H9 (cell line): ENCODE measurements at regions not wholly inside any gene's neighbourhood (a gene's known extent, or its start where the extent isn't known, plus 50 kb on each side); places are given as distances from the start of the nearest gene placed in this dataset.
"Not testable (repeated sequence)": the region's sequence is repeated elsewhere in the genome, so short reads cannot be mapped to it uniquely, and the experiment has no call there.

Experiments used
- DNase-seq: peaks from one replicate; pipeline ENCODE4 v3.0.0-alpha.2; 2017
- H2AFZ ChIP-seq: one replicate; pipeline ENCODE4 v1.6.1; 2013; ENCODE audit warnings: mild to moderate bottlenecking, low read length, control low read depth, moderate library complexity
- H2AK5ac ChIP-seq: 2 replicates; pipeline ENCODE4 v1.6.1; 2013; ENCODE audit warnings: low read length, control low read depth, mixed read lengths; ENCODE audit not compliant: insufficient read length
- H2BK120ac ChIP-seq: one replicate; pipeline ENCODE4 v1.6.1; 2013; ENCODE audit warnings: low read depth, mild to moderate bottlenecking, low read length, control low read depth, inconsistent platforms; ENCODE audit not compliant: poor library complexity, severe bottlenecking
- H2BK12ac ChIP-seq: 2 replicates; pipeline ENCODE4 v1.6.1; 2013; ENCODE audit warnings: low read length, control low read depth, mixed read lengths, low read depth; ENCODE audit not compliant: insufficient read length
- H2BK15ac ChIP-seq: 2 replicates; pipeline ENCODE4 v1.6.1; 2013; ENCODE audit warnings: low read depth, low read length, control low read depth
- H2BK20ac ChIP-seq: one replicate; pipeline ENCODE4 v1.6.1; 2013; ENCODE audit warnings: low read depth, mild to moderate bottlenecking, low read length, control low read depth, inconsistent platforms; ENCODE audit not compliant: poor library complexity, severe bottlenecking
- H2BK5ac ChIP-seq: 2 replicates; pipeline ENCODE4 v1.6.1; 2013; ENCODE audit warnings: low read length, control low read depth, mixed read lengths; ENCODE audit not compliant: insufficient read length
- H3K14ac ChIP-seq: 2 replicates; pipeline ENCODE4 v1.6.1; 2013; ENCODE audit warnings: low read length, control low read depth; ENCODE audit not compliant: insufficient read depth
- H3K18ac ChIP-seq: 2 replicates; pipeline ENCODE4 v1.6.1; 2013; ENCODE audit warnings: low read depth, mild to moderate bottlenecking, mixed read lengths, low read length, control low read depth; ENCODE audit not compliant: insufficient read length
- H3K23ac ChIP-seq: 2 replicates; pipeline ENCODE4 v1.6.1; 2013; ENCODE audit warnings: low read length, control low read depth, mixed read lengths, low read depth; ENCODE audit not compliant: insufficient read length
- H3K23me2 ChIP-seq: 2 replicates; pipeline ENCODE4 v1.6.1; 2013; ENCODE audit warnings: low read depth, mild to moderate bottlenecking, mixed read lengths, low read length, control low read depth; ENCODE audit not compliant: insufficient read length, poor library complexity, severe bottlenecking
- H3K27ac ChIP-seq: 2 replicates; pipeline ENCODE4 v1.5.1; 2013; ENCODE audit warnings: low read length, control low read depth, mixed read lengths, low read depth; ENCODE audit not compliant: insufficient read length
- H3K27me3 ChIP-seq: 2 replicates; pipeline ENCODE4 v1.6.1; 2013; ENCODE audit warnings: low read length, control low read depth, inconsistent platforms; ENCODE audit not compliant: insufficient read depth
- H3K4ac ChIP-seq: 2 replicates; pipeline ENCODE4 v1.6.1; 2013; ENCODE audit warnings: low read depth, mild to moderate bottlenecking, control low read depth, inconsistent platforms, low read length, moderate library complexity
- H3K4me1 ChIP-seq: 2 replicates; pipeline ENCODE4 v1.6.1; 2013; ENCODE audit warnings: low read length, control low read depth, inconsistent platforms; ENCODE audit not compliant: insufficient read depth
- H3K4me2 ChIP-seq: 2 replicates; pipeline ENCODE4 v1.6.1; 2013; ENCODE audit warnings: low read length, control low read depth, mixed read lengths; ENCODE audit not compliant: insufficient read length, insufficient read depth
- H3K56ac ChIP-seq: 2 replicates; pipeline ENCODE4 v1.6.1; 2013; ENCODE audit warnings: low read depth, mild to moderate bottlenecking, mixed read lengths, low read length, control low read depth; ENCODE audit not compliant: insufficient read length
- H3K79me1 ChIP-seq: 2 replicates; pipeline ENCODE4 v1.6.1; 2013; ENCODE audit warnings: low read depth, mild to moderate bottlenecking, moderate library complexity, low read length, control low read depth, inconsistent platforms; ENCODE audit not compliant: insufficient read depth, poor library complexity, severe bottlenecking
- H3K79me2 ChIP-seq: 2 replicates; pipeline ENCODE4 v1.6.1; 2013; ENCODE audit warnings: low read length, control low read depth, inconsistent platforms; ENCODE audit not compliant: insufficient read depth
- H3K9ac ChIP-seq: 2 replicates; pipeline ENCODE4 v1.6.1; 2013; ENCODE audit warnings: low read length, control low read depth, mixed read lengths; ENCODE audit not compliant: insufficient read length; ENCODE audit errors: extremely low read depth
- H3K9me3 ChIP-seq: one replicate; pipeline ENCODE4 v1.6.1; 2013; ENCODE audit warnings: low read depth, low read length, inconsistent platforms; ENCODE audit not compliant: control insufficient read depth
- H3T11ph ChIP-seq: one replicate; pipeline ENCODE4 v1.6.1; 2013; ENCODE audit warnings: mild to moderate bottlenecking, low read length, control low read depth, inconsistent platforms
- H4K20me1 ChIP-seq: one replicate; pipeline ENCODE4 v1.6.1; 2013; ENCODE audit not compliant: control insufficient read depth, insufficient read length, insufficient read depth
- H4K5ac ChIP-seq: 2 replicates; pipeline ENCODE4 v1.6.1; 2013; ENCODE audit warnings: low read depth, mild to moderate bottlenecking, mixed read lengths, low read length, control low read depth; ENCODE audit not compliant: insufficient read length
- H4K8ac ChIP-seq: replicated peaks from 2 replicates; pipeline ENCODE4 v1.6.1; 2013; ENCODE audit warnings: low read length, control low read depth, mixed read lengths, low read depth; ENCODE audit not compliant: insufficient read length
- H4K91ac ChIP-seq: 2 replicates; pipeline ENCODE4 v1.6.1; 2013; ENCODE audit warnings: low read depth, mild to moderate bottlenecking, moderate library complexity, mixed read lengths, low read length, control low read depth; ENCODE audit not compliant: insufficient read length
- H3K27ac Mint-ChIP-seq, 3 experiments: 2 replicates in 2 of 3; 3 replicates in 1 of 3; pipeline ENCODE4 v1.8.0; 2020 to 2021; ENCODE audit warnings: mixed read lengths in 3 of 3, mild to moderate bottlenecking in 1 of 3, moderate library complexity in 1 of 3
- H3K27me3 Mint-ChIP-seq: 2 replicates; pipeline ENCODE4 v1.8.0; 2021; ENCODE audit warnings: low read depth, mild to moderate bottlenecking, moderate library complexity, mixed read lengths
- H3K36me3 Mint-ChIP-seq, 3 experiments: 2 replicates in 2 of 3; 3 replicates in 1 of 3; pipeline ENCODE4 v1.8.0; 2020 to 2021; ENCODE audit warnings: low read depth in 3 of 3, mixed read lengths in 3 of 3; ENCODE audit not compliant: insufficient read depth in 1 of 3
- H3K4me1 Mint-ChIP-seq, 2 experiments: 2 replicates each; pipeline ENCODE4 v1.8.0; 2020; ENCODE audit warnings: mixed read lengths in 2 of 2
- H3K4me3 Mint-ChIP-seq, 2 experiments: 2 replicates in 1 of 2; 3 replicates in 1 of 2; pipeline ENCODE4 v1.8.0; 2020 to 2021; ENCODE audit warnings: mild to moderate bottlenecking in 2 of 2, mixed read lengths in 2 of 2, moderate library complexity in 1 of 2
- H3K9me3 Mint-ChIP-seq, 2 experiments: 2 replicates in 1 of 2; 3 replicates in 1 of 2; pipeline ENCODE4 v1.8.0; 2020; ENCODE audit warnings: mild to moderate bottlenecking in 2 of 2, mixed read lengths in 2 of 2, moderate library complexity in 1 of 2
- WGBS: extraction: QIAGEN DNeasy Blood & Tissue Kit; methylation state at CpG from one replicate; pipeline ENCODE4 v1.1.7; 2013; ENCODE audit warnings: missing lambda C conversion rate, low lambda C conversion rate, mixed read lengths; ENCODE audit not compliant: insufficient read length; ENCODE audit errors: extremely low coverage; 5-methylcytosine and 5-hydroxymethylcytosine counted together
- TF ChIP-seq, protein P1 (sequence below): fragments of 200-600 bp; sonication (generic); conservative IDR thresholded peaks from 3 replicates; pipeline ENCODE4 v1.8.0; 2021; ENCODE audit warnings: antibody characterized with exemption, mild to moderate bottlenecking

DNA sequence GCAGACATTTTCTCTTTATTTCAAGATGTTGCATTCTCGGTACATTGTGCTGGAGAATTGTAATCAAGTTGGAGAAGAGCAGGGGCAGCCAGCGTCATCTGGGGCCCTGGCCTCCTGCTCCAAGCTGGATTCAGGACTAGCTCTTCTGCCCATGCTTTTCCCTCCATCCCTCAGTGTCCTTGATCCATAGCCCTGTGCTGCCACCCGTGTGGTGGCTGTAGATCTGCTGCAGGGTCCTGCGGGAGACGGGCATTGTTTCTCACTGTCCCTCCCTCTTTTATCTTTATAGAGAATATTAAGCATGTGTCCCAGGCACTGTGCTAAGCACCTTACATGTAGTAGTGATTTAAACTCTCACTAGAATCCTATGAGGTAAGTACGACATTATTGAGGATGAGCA, 60.5 kb upstream of the HAND1 start:
- Mint-ChIP-seq H3K27ac (no peak overlapping the region), H3K4me3 (no peak overlapping the region), H3K36me3 (no peaks in the 10 kb centered on the region), H3K4me1 (peaks cover 9 to 23% of the 10 kb centered on the region in 2 experiments), H3K9me3 (no peaks in the 10 kb centered on the region), H3K27me3 (peaks cover 21% of the 10 kb centered on the region)
- Histone ChIP-seq H3K18ac (no peak overlapping the region), H2AFZ (no peak overlapping the region), H2BK20ac (no peak overlapping the region), H3K14ac (no peak overlapping the region), H3K9me3 (no peaks in the 10 kb centered on the region), H3K27ac (no peak overlapping the region), H2BK5ac (no peak overlapping the region), H3K9ac (no peak overlapping the region), H2BK12ac (no peak overlapping the region), H4K5ac (no peak overlapping the region), H2BK120ac (no peak overlapping the region), H3K56ac (no peak overlapping the region), H2BK15ac (no peak overlapping the region), H3K23me2 (no peaks in the 10 kb centered on the region), H3K4me1 (0 out of 2 replicates have a peak, but pooled peaks cover 4% of the 10 kb centered on the region), H3K23ac (no peak overlapping the region), H3T11ph (no peak overlapping the region), H4K20me1 (no peaks in the 10 kb centered on the region), H3K79me2 (no peaks in the 10 kb centered on the region), H3K79me1 (no peaks in the 10 kb centered on the region), H4K91ac (no peak overlapping the region), H2AK5ac (no peak overlapping the region), H3K27me3 (no peaks in the 10 kb centered on the region), H4K8ac (no peak overlapping the region), H3K4ac (no peak overlapping the region), H3K4me2 (no peak overlapping the region)
- TF ChIP-seq, protein P1, sequence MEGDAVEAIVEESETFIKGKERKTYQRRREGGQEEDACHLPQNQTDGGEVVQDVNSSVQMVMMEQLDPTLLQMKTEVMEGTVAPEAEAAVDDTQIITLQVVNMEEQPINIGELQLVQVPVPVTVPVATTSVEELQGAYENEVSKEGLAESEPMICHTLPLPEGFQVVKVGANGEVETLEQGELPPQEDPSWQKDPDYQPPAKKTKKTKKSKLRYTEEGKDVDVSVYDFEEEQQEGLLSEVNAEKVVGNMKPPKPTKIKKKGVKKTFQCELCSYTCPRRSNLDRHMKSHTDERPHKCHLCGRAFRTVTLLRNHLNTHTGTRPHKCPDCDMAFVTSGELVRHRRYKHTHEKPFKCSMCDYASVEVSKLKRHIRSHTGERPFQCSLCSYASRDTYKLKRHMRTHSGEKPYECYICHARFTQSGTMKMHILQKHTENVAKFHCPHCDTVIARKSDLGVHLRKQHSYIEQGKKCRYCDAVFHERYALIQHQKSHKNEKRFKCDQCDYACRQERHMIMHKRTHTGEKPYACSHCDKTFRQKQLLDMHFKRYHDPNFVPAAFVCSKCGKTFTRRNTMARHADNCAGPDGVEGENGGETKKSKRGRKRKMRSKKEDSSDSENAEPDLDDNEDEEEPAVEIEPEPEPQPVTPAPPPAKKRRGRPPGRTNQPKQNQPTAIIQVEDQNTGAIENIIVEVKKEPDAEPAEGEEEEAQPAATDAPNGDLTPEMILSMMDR = no peak
- no peak for DNase-seq
- WGBS = no CpG with 5 or more reads among the region's 6 CpGs

DNA sequence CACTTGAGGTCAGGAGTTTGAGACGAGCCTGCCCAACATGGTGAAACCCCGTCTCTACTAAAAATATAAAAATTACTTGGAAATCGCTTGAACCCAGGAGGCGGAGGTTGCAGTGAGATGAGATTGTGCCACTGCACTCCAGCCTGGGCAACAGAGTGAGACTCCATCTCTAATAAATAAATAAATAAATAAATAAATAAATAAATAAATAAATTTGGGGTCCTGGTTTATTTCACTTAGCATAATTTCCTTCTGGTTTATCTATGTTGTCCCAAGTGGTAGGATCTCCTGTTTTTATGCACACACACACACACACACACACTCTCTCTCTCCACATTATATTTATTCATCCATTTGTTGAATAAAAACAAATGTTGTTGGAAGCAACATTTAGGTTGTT, 58.4 kb upstream of the HAND1 start:
- not testable (repeated sequence) for H3K36me3 Mint-ChIP-seq, H3K79me2 ChIP-seq
- WGBS = no CpG with 5 or more reads among the region's 4 CpGs

More for the DNA sequence above, 58.4 kb upstream of the HAND1 start:
- H3K18ac ChIP-seq, H3K4me1 ChIP-seq, H3K27me3 ChIP-seq, H2BK12ac ChIP-seq, H4K8ac ChIP-seq, H2BK5ac ChIP-seq, H3K27me3 Mint-ChIP-seq, H3K4me3 Mint-ChIP-seq, H3K9me3 Mint-ChIP-seq, H3T11ph ChIP-seq, H3K79me1 ChIP-seq, H2BK15ac ChIP-seq, H3K4me1 Mint-ChIP-seq, H3K56ac ChIP-seq, DNase-seq, H3K9ac ChIP-seq, H3K14ac ChIP-seq, H4K5ac ChIP-seq, H4K20me1 ChIP-seq, H2BK120ac ChIP-seq, H3K4me2 ChIP-seq, H3K4ac ChIP-seq, H3K27ac Mint-ChIP-seq, H2BK20ac ChIP-seq, H2AK5ac ChIP-seq, H3K23me2 ChIP-seq, H3K9me3 ChIP-seq, H3K27ac ChIP-seq, H4K91ac ChIP-seq, H3K23ac ChIP-seq, H2AFZ ChIP-seq: not testable (repeated sequence)
